HepG2 (cell line): ENCODE measurements at regions not wholly inside any gene's neighbourhood (a gene's known extent, or its start where the extent isn't known, plus 50 kb on each side); places are given as distances from the start of the nearest gene placed in this dataset.

Experiments used
- ATAC-seq: fragments of 200-7000 bp; cut with Tn5 transposase; 3 replicates; pipeline ENCODE4 v1.9.1; 2020; ENCODE audit warnings: mild to moderate bottlenecking, moderate library complexity
- BruUV-seq: library from RNA; stranded (reverse); fragments of 400-500 nt; replicated peaks from 2 replicates; lab custom pipeline; 2021; lab: Mats Ljungman, UMichigan
- CTCF ChIA-PET: fragments of 300-600 bp; formaldehyde crosslinking; extraction: SDS; loops from one replicate; lab custom pipeline; 2021; ENCODE audit warnings: low total read pairs, inconsistent platforms, low intra/inter-chr PET ratio; lab: Yijun Ruan, JAX
- POLR2A ChIA-PET: fragments of 350-600 bp; sonication (Branson Sonifier 250); formaldehyde crosslinking; loops from one replicate; lab custom pipeline; 2020; ENCODE audit warnings: antibody characterized with exemption, inconsistent platforms; lab: Yijun Ruan, JAX
- DNase-seq: peaks from one replicate; pipeline ENCODE4 v3.0.0-alpha.2; 2015; ENCODE audit warnings: low spot score
- FAIRE-seq: peaks from 3 replicates; lab custom pipeline; 2011; peaks lifted over from hg19 to GRCh38; lab: Jason Lieb, UNC
- H2AFZ ChIP-seq: one replicate; pipeline ENCODE4 v1.6.1; 2011; ENCODE audit warnings: low read length, inconsistent platforms
- H3K27ac ChIP-seq: fragments of 300-600 bp; 3 replicates; pipeline ENCODE4 v1.8.0; 2011; ENCODE audit warnings: mixed run types, mild to moderate bottlenecking, mixed read lengths, low read length, inconsistent platforms; ENCODE audit not compliant: insufficient read depth; ENCODE audit errors: extremely low read length
- H3K27me3 ChIP-seq, 2 experiments: fragments of 200-600 bp in 1 of 2; 2 replicates in 1 of 2; 3 replicates in 1 of 2; pipeline versions ENCODE4 v1.6.0 to v1.8.0; 2011; ENCODE audit warnings: low read length in 2 of 2, mild to moderate bottlenecking in 2 of 2, moderate library complexity in 2 of 2, inconsistent platforms in 1 of 2; ENCODE audit not compliant: insufficient read depth in 2 of 2, control insufficient read depth in 1 of 2
- H3K36me3 ChIP-seq, 2 experiments: fragments of 200-600 bp in 1 of 2; replicated peaks in 1 of 2; 2 replicates in 1 of 2; 3 replicates in 1 of 2; pipeline versions ENCODE4 v1.5.1 to v1.8.0; 2011; ENCODE audit warnings: low read length in 2 of 2, inconsistent platforms in 1 of 2; ENCODE audit not compliant: insufficient read depth in 2 of 2, control insufficient read depth in 1 of 2
- H3K4me1 ChIP-seq: 2 replicates; pipeline ENCODE4 v1.5.1; 2012; ENCODE audit warnings: low read length, inconsistent platforms; ENCODE audit not compliant: insufficient read depth
- H3K4me2 ChIP-seq: 2 replicates; pipeline ENCODE4 v1.6.0; 2011; ENCODE audit warnings: low read depth, low read length, inconsistent platforms
- H3K4me3 ChIP-seq, 3 experiments: fragments of 200-600 bp in 1 of 3; sonication (generic), shearing (Covaris generic) in 1 of 3; replicated peaks in 1 of 3; 2 replicates each; pipeline ENCODE4 v1.5.1; 2011 to 2016; ENCODE audit warnings: low read length in 3 of 3, inconsistent platforms in 2 of 3, low read depth in 2 of 3, mild to moderate bottlenecking in 2 of 3, control low read depth in 1 of 3, mixed read lengths in 1 of 3; ENCODE audit not compliant: insufficient read depth in 1 of 3
- H3K79me2 ChIP-seq: one replicate; pipeline ENCODE4 v1.6.1; 2011; ENCODE audit warnings: low read length, inconsistent platforms; ENCODE audit not compliant: insufficient read depth
- H3K9ac ChIP-seq: 2 replicates; pipeline ENCODE4 v1.6.0; 2011; ENCODE audit warnings: mild to moderate bottlenecking, low read depth, low read length, inconsistent platforms; ENCODE audit not compliant: insufficient read depth
- H3K9me3 ChIP-seq: 2 replicates; pipeline ENCODE4 v1.5.1; 2012; ENCODE audit warnings: mild to moderate bottlenecking, low read length
- H4K20me1 ChIP-seq: 2 replicates; pipeline ENCODE4 v1.6.0; 2011; ENCODE audit warnings: inconsistent platforms, mild to moderate bottlenecking, low read length, moderate library complexity; ENCODE audit not compliant: insufficient read depth
- ATRX ChIP-seq: sonication (generic); formaldehyde crosslinking; IDR thresholded peaks from 2 replicates; pipeline ENCODE4 v1.4.0; 2020; ENCODE audit warnings: missing genetic modification reagents, borderline replicate concordance
- BCL6 ChIP-seq: IDR thresholded peaks from 2 replicates; pipeline ENCODE4 v1.6.1; 2016; ENCODE audit warnings: missing genetic modification reagents, missing compliant biosample characterization
- KLF15 ChIP-seq: sonication (generic); formaldehyde crosslinking; IDR thresholded peaks from 2 replicates; pipeline ENCODE4 v1.8.1; 2023; ENCODE audit warnings: borderline replicate concordance, mild to moderate bottlenecking, inconsistent platforms, missing genetic modification reagents, mixed read lengths
- TRIM22 ChIP-seq: fragments of 450-650 bp; IDR thresholded peaks from 2 replicates; pipeline ENCODE4 v1.6.1; 2017
- ZNF572 ChIP-seq: sonication (generic); formaldehyde crosslinking; IDR thresholded peaks from 2 replicates; pipeline ENCODE4 v1.5.1; 2020; ENCODE audit warnings: mild to moderate bottlenecking, missing genetic modification reagents
- WGBS: methylation state at CpG from one replicate; pipeline ENCODE4 v1.1.6; 2017; ENCODE audit warnings: low lambda C conversion rate; 5-methylcytosine and 5-hydroxymethylcytosine counted together
- in situ Hi-C: cut with HindIII; loops from 2 replicates; pipeline ENCODE4 v1.10.0; 2017; ENCODE audit warnings: low pct_unique_long_range_greater_than_20kb; ENCODE audit not compliant: extremely low pct_ligation_motif_present
- intact Hi-C: fragments of 100-400 bp; cut with micrococcal nuclease; formaldehyde crosslinking; loops from one replicate; pipeline ENCODE4 v1.10.0; 2022; ENCODE audit not compliant: unreplicated experiment

DNA sequence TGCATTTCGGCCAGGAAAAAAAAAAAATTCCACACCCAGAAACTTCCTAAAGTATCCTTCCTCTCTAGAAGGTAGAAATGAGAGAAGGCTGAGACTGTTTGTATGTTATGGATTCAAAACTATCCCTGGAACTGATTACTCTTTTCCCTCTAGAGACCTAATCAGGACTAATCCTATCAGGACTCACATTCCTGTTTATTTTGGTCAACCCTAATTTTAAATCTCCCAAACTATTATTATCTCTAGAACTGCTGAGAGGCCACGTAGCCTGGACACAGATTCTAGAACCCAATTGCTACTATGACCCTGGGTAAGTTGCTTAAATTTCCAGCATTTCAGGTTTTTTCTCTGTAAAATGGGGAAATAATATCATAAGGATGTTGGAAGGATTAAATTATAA, 346.8 kb upstream of the MEOX2 start:
- POLR2A ChIA-PET = no interaction called here
- Histone ChIP-seq H4K20me1 (no peaks in the 10 kb centered on the region), H3K9ac (no peak overlapping the region), H2AFZ (no peak overlapping the region), H3K4me2 (no peak overlapping the region), H3K27ac (no peak overlapping the region), H3K9me3 (no peaks in the 10 kb centered on the region; the same call in 1 of the 2 replicates), H3K27me3 (no peaks in the 10 kb centered on the region), H3K79me2 (no peaks in the 10 kb centered on the region), H3K4me1 (no peaks in the 10 kb centered on the region)
- in situ Hi-C loops = no loop called here
- CTCF ChIA-PET = no interaction called here
- DNase-seq = no peak
- ATAC-seq = no peak
- intact Hi-C loops = no loop called here
- 0% methylated on average over 2 of the region's 2 CpGs for WGBS
- no peak for TF ChIP-seq ATRX
- TF ChIP-seq KLF15 (CRISPR knock-in tag) = no peak
- TF ChIP-seq, all 625 proteins: peak for 0
- H3K4me3 ChIP-seq = no peak overlapping the region
- no peak for FAIRE-seq
- H3K36me3 ChIP-seq = no peaks in the 10 kb centered on the region
- no TSS peak for BruUV-seq

- no TSS peak for BruUV-seq
These were observed 342.2 kb upstream of the MEOX2 start for GRCh38 chr7:16028636-16029035.

More at GRCh38 chr7:16028636-16029035, 342.2 kb upstream of the MEOX2 start:
- ATAC-seq (no peak), DNase-seq (no peak), FAIRE-seq (no peak)
- intact Hi-C loops (no loop called here), in situ Hi-C loops (no loop called here)
- Histone ChIP-seq H3K4me1 (no peaks in the 10 kb centered on the region), H3K4me2 (no peak overlapping the region), H2AFZ (no peak overlapping the region), H3K79me2 (no peaks in the 10 kb centered on the region), H3K4me3 (no peak overlapping the region), H3K27me3 (no peaks in the 10 kb centered on the region), H3K9ac (no peak overlapping the region), H3K36me3 (no peaks in the 10 kb centered on the region), H4K20me1 (no peaks in the 10 kb centered on the region), H3K9me3 (no peaks in the 10 kb centered on the region; the same call in 1 of the 2 replicates), H3K27ac (no peak overlapping the region)
- WGBS = 18% methylated on average over 5 of the region's 5 CpGs
- POLR2A ChIA-PET = no interaction called here
- CTCF ChIA-PET = no interaction called here
- TF ChIP-seq BCL6 (CRISPR knock-in tag) = no peak
- no peak for TF ChIP-seq ZNF572 (CRISPR knock-in tag)
- no peak for TF ChIP-seq TRIM22
